ENCODE measurements at regions not wholly inside any gene's neighbourhood (a gene's known extent, or its start where the extent isn't known, plus 50 kb on each side); places are given as distances from the start of the nearest gene placed in this dataset.

- no CpG with 5 or more reads among the region's 10 CpGs for WGBS (ENCODE audit: insufficient coverage, insufficient read length)
- H3K9me3 ChIP-seq (ENCODE audit: control insufficient read depth, insufficient read depth, low read length): peaks cover 38% of the 10 kb centered on the region
- DNase-seq (ENCODE audit: low read depth, low spot score): no peak
- no peaks in the 10 kb centered on the region for H3K27me3 ChIP-seq (ENCODE audit: control insufficient read depth, insufficient read depth, low read length)
- no peak overlapping the region for H3K4me3 ChIP-seq (ENCODE audit: low read length)
- no peaks in the 10 kb centered on the region; the same call in 1 of the 2 replicates for H3K4me1 ChIP-seq (ENCODE audit: control insufficient read depth, insufficient read depth, low read length)
- no peaks in the 10 kb centered on the region for H3K36me3 ChIP-seq (ENCODE audit: control insufficient read depth, insufficient read depth, low read length)
- H3K27ac ChIP-seq (ENCODE audit: low read length): no peak overlapping the region
Measured at GRCh38 chr1:2925918-2926317, 95.3 kb upstream of the ACTRT2 start.

GRCh38 chr1:2926447-2927055, 94.7 kb upstream of the ACTRT2 start:
- H3K4me3 ChIP-seq (ENCODE audit: low read length): no peak overlapping the region
- H3K9me3 ChIP-seq (ENCODE audit: control insufficient read depth, insufficient read depth, low read length): peaks cover 44% of the 10 kb centered on the region
- H3K27ac ChIP-seq (ENCODE audit: low read length): no peak overlapping the region
- H3K36me3 ChIP-seq (ENCODE audit: control insufficient read depth, insufficient read depth, low read length): no peaks in the 10 kb centered on the region
- no peaks in the 10 kb centered on the region; the same call in 1 of the 2 replicates for H3K4me1 ChIP-seq (ENCODE audit: control insufficient read depth, insufficient read depth, low read length)
- no CpG with 5 or more reads among the region's 5 CpGs for WGBS (ENCODE audit: insufficient coverage, insufficient read length)
- DNase-seq (ENCODE audit: low read depth, low spot score): no peak
- H3K27me3 ChIP-seq (ENCODE audit: control insufficient read depth, insufficient read depth, low read length): no peaks in the 10 kb centered on the region

- WGBS (ENCODE audit: insufficient coverage, insufficient read length): no CpG with 5 or more reads among the region's 40 CpGs
- H3K4me3 ChIP-seq (ENCODE audit: low read length): no peak overlapping the region
- no peaks in the 10 kb centered on the region for H3K27me3 ChIP-seq (ENCODE audit: control insufficient read depth, insufficient read depth, low read length)
- H3K9me3 ChIP-seq (ENCODE audit: control insufficient read depth, insufficient read depth, low read length): peaks cover 39% of the 10 kb centered on the region
- DNase-seq (ENCODE audit: low read depth, low spot score): no peak
- H3K27ac ChIP-seq (ENCODE audit: low read length): no peak overlapping the region
- H3K4me1 ChIP-seq (ENCODE audit: control insufficient read depth, insufficient read depth, low read length): no peaks in the 10 kb centered on the region
- no peaks in the 10 kb centered on the region for H3K36me3 ChIP-seq (ENCODE audit: control insufficient read depth, insufficient read depth, low read length)
Measured at GRCh38 chr1:2927393-2928360, 93.6 kb upstream of the ACTRT2 start.

GRCh38 chr1:2928366-2929325, 92.6 kb upstream of the ACTRT2 start:
- no CpG with 5 or more reads among the region's 42 CpGs for WGBS (ENCODE audit: insufficient coverage, insufficient read length)
- no peak for DNase-seq (ENCODE audit: low read depth, low spot score)
- Histone ChIP-seq H3K27ac (ENCODE audit: low read length) (no peak overlapping the region), H3K4me1 (ENCODE audit: control insufficient read depth, insufficient read depth, low read length) (no peaks in the 10 kb centered on the region), H3K27me3 (ENCODE audit: control insufficient read depth, insufficient read depth, low read length) (no peaks in the 10 kb centered on the region), H3K36me3 (ENCODE audit: control insufficient read depth, insufficient read depth, low read length) (no peaks in the 10 kb centered on the region), H3K9me3 (ENCODE audit: control insufficient read depth, insufficient read depth, low read length) (peaks cover 40% of the 10 kb centered on the region), H3K4me3 (ENCODE audit: low read length) (no peak overlapping the region)

- WGBS (ENCODE audit: insufficient coverage, insufficient read length): no CpG with 5 or more reads among the region's 5 CpGs
- no peaks in the 10 kb centered on the region for H3K27me3 ChIP-seq (ENCODE audit: control insufficient read depth, insufficient read depth, low read length)
- H3K9me3 ChIP-seq (ENCODE audit: control insufficient read depth, insufficient read depth, low read length): peaks cover 44% of the 10 kb centered on the region
- no peak overlapping the region for H3K27ac ChIP-seq (ENCODE audit: low read length)
- H3K4me1 ChIP-seq (ENCODE audit: control insufficient read depth, insufficient read depth, low read length): no peaks in the 10 kb centered on the region
- DNase-seq (ENCODE audit: low read depth, low spot score): no peak
- H3K36me3 ChIP-seq (ENCODE audit: control insufficient read depth, insufficient read depth, low read length): no peaks in the 10 kb centered on the region
- H3K4me3 ChIP-seq (ENCODE audit: low read length): no peak overlapping the region
Measured at GRCh38 chr1:2929335-2929734, 91.9 kb upstream of the ACTRT2 start.

GRCh38 chr1:2930016-2930815, 91.1 kb upstream of the ACTRT2 start:
- Histone ChIP-seq H3K4me1 (ENCODE audit: control insufficient read depth, insufficient read depth, low read length) (no peaks in the 10 kb centered on the region), H3K9me3 (ENCODE audit: control insufficient read depth, insufficient read depth, low read length) (peaks cover 44% of the 10 kb centered on the region), H3K27ac (ENCODE audit: low read length) (no peak overlapping the region), H3K27me3 (ENCODE audit: control insufficient read depth, insufficient read depth, low read length) (no peaks in the 10 kb centered on the region), H3K4me3 (ENCODE audit: low read length) (no peak overlapping the region), H3K36me3 (ENCODE audit: control insufficient read depth, insufficient read depth, low read length) (no peaks in the 10 kb centered on the region)
- WGBS (ENCODE audit: insufficient coverage, insufficient read length): no CpG with 5 or more reads among the region's 41 CpGs
- DNase-seq (ENCODE audit: low read depth, low spot score): no peak

GRCh38 chr1:2930913-2931723, 90.1 kb upstream of the ACTRT2 start:
- Histone ChIP-seq H3K4me1 (ENCODE audit: control insufficient read depth, insufficient read depth, low read length) (no peaks in the 10 kb centered on the region), H3K4me3 (ENCODE audit: low read length) (no peak overlapping the region), H3K27ac (ENCODE audit: low read length) (no peak overlapping the region), H3K9me3 (ENCODE audit: control insufficient read depth, insufficient read depth, low read length) (peaks cover 44% of the 10 kb centered on the region), H3K36me3 (ENCODE audit: control insufficient read depth, insufficient read depth, low read length) (no peaks in the 10 kb centered on the region), H3K27me3 (ENCODE audit: control insufficient read depth, insufficient read depth, low read length) (no peaks in the 10 kb centered on the region)
- WGBS (ENCODE audit: insufficient coverage, insufficient read length): no CpG with 5 or more reads among the region's 36 CpGs
- DNase-seq (ENCODE audit: low read depth, low spot score): no peak

- Histone ChIP-seq H3K4me1 (ENCODE audit: control insufficient read depth, insufficient read depth, low read length) (no peaks in the 10 kb centered on the region), H3K9me3 (ENCODE audit: control insufficient read depth, insufficient read depth, low read length) (peaks cover 44% of the 10 kb centered on the region), H3K27ac (ENCODE audit: low read length) (no peak overlapping the region), H3K27me3 (ENCODE audit: control insufficient read depth, insufficient read depth, low read length) (no peaks in the 10 kb centered on the region), H3K36me3 (ENCODE audit: control insufficient read depth, insufficient read depth, low read length) (no peaks in the 10 kb centered on the region), H3K4me3 (ENCODE audit: low read length) (no peak overlapping the region; the same call in 1 of the 2 replicates)
- DNase-seq (ENCODE audit: low read depth, low spot score): no peak
- WGBS (ENCODE audit: insufficient coverage, insufficient read length): no CpG with 5 or more reads among the region's 18 CpGs
Measured at GRCh38 chr1:2931724-2932401, 89.4 kb upstream of the ACTRT2 start.

All from iPS DF 6.9 (cell line).